ENCODE measurements at regions not wholly inside any gene's neighbourhood (a gene's known extent, or its start where the extent isn't known, plus 50 kb on each side); places are given as distances from the start of the nearest gene placed in this dataset.

DNA sequence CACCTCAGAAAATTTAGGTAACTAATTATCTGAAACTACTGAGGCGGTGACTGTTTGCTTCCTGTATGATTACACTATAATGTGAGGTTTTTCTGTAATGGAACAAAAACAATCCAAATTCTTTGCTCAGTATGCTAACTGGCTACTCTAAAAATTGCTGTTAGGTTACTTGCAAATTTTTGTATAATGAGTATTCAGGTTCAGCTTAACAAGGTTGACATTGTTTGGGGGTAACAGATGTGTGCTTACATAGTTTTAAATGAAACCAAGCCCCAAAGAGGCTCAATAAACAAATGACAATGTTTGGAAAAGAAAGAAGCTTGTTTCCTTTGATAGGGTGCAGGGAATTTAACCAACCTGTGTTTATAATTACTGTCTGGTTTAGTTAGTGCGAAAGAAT lies 414.5 kb upstream of the MDFIC2 start:
- Histone ChIP-seq H3K4me1 (ENCODE audit: control insufficient read depth, extremely low read depth, insufficient read depth, low read length) (no peaks in the 10 kb centered on the region), H2AFZ (ENCODE audit: low read depth, low read length) (no peak overlapping the region), H3K79me2 (ENCODE audit: control insufficient read depth, insufficient read depth, low read length) (no peaks in the 10 kb centered on the region), H3K36me3 (ENCODE audit: control insufficient read depth in 2 of 2, extremely low read depth in 1 of 2, insufficient read depth in 2 of 2, low read length in 2 of 2) (no peaks in the 10 kb centered on the region), H3K9me3 (replicated peaks; ENCODE audit: control insufficient read depth, insufficient read depth, low read length) (no peaks in the 10 kb centered on the region), H3K27ac (ENCODE audit: insufficient read depth, low read depth, low read length) (no peak overlapping the region), H3K9ac (replicated peaks; ENCODE audit: extremely low read depth, insufficient read depth, low read length) (no peak overlapping the region), H3K4me2 (ENCODE audit: insufficient read depth, low read length) (no peak overlapping the region), H4K20me1 (replicated peaks; ENCODE audit: control insufficient read depth, extremely low read depth, insufficient read depth, low read length) (no peaks in the 10 kb centered on the region), H3K4me3 (replicated peaks in 1 of 3; ENCODE audit: insufficient read depth in 1 of 3, low read depth in 1 of 3, low read length in 3 of 3) (no peak overlapping the region), H3K27me3 (ENCODE audit: control insufficient read depth in 2 of 2, insufficient read depth in 2 of 2, low read length in 2 of 2) (no peaks in the 10 kb centered on the region), H3K9me1 (replicated peaks; ENCODE audit: control insufficient read depth, extremely low read depth, insufficient read depth, low read length) (no peaks in the 10 kb centered on the region)
- ChIA-PET CTCF (no interaction called here), POLR2A (interaction anchor here (0.6 kb wide), 1 partner anchor 375 kb away, joined by 6 read pairs; no protein-coding TSS in a partner anchor)
- DNase-seq (ENCODE audit: low read depth, low spot score): no peak
- dilution Hi-C loops (cut with MboI; ENCODE audit: extremely low pct_ligation_motif_present, low sequenced_read_pairs): no loop called here
- TF ChIP-seq FOS (IDR thresholded peaks at IDR 0.05; ENCODE audit: borderline replicate concordance, insufficient read depth, low read length): no peak
- no peak for TF ChIP-seq GATA2 (IDR thresholded peaks at IDR 0.05; ENCODE audit: insufficient read depth, insufficient read length, low read depth, low read length)
- TF ChIP-seq EZH2 (IDR thresholded peaks at IDR 0.05; ENCODE audit: borderline replicate concordance, low read depth, low read length, severe bottlenecking): no peak
- TF ChIP-seq, protein P1, sequence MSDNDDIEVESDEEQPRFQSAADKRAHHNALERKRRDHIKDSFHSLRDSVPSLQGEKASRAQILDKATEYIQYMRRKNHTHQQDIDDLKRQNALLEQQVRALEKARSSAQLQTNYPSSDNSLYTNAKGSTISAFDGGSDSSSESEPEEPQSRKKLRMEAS (IDR thresholded peaks at IDR 0.05; ENCODE audit: insufficient read depth, insufficient read length): no peak
- no peak for TF ChIP-seq JUN (IDR thresholded peaks at IDR 0.05; ENCODE audit: borderline replicate concordance, insufficient read depth, insufficient read length, low read depth)
- TF ChIP-seq, protein P2, sequence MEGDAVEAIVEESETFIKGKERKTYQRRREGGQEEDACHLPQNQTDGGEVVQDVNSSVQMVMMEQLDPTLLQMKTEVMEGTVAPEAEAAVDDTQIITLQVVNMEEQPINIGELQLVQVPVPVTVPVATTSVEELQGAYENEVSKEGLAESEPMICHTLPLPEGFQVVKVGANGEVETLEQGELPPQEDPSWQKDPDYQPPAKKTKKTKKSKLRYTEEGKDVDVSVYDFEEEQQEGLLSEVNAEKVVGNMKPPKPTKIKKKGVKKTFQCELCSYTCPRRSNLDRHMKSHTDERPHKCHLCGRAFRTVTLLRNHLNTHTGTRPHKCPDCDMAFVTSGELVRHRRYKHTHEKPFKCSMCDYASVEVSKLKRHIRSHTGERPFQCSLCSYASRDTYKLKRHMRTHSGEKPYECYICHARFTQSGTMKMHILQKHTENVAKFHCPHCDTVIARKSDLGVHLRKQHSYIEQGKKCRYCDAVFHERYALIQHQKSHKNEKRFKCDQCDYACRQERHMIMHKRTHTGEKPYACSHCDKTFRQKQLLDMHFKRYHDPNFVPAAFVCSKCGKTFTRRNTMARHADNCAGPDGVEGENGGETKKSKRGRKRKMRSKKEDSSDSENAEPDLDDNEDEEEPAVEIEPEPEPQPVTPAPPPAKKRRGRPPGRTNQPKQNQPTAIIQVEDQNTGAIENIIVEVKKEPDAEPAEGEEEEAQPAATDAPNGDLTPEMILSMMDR (IDR thresholded peaks at IDR 0.05; ENCODE audit: extremely low read depth in 1 of 2, insufficient read depth in 1 of 2, low read depth in 1 of 2, low read length in 2 of 2): no peak
- TF ChIP-seq POLR2AphosphoS5 (IDR thresholded peaks at IDR 0.05; ENCODE audit: insufficient read depth, low read depth, low read length): no peak
- no peak for TF ChIP-seq MYC (IDR thresholded peaks at IDR 0.05; ENCODE audit: low read depth, low read length)
- TF ChIP-seq POLR2A (IDR thresholded peaks at IDR 0.05; ENCODE audit: low read depth, low read length): no peak
- intact Hi-C loops (cut with micrococcal nuclease): loop anchor here (5.0 kb wide), 1 partner anchor 50 kb away; no protein-coding TSS in a partner anchor
- no peak for FAIRE-seq
- no TSS peak for BruUV-seq (replicated peaks)

Measured in endothelial cell of umbilical vein (primary cell).